DND-41 (cell line): ENCODE measurements at regions not wholly inside any gene's neighbourhood (a gene's known extent, or its start where the extent isn't known, plus 50 kb on each side); places are given as distances from the start of the nearest gene placed in this dataset.

Experiments used
- ATAC-seq: fragments of 200-7000 bp; cut with Tn5 transposase; 3 replicates; pipeline ENCODE4 v1.9.1; 2021; ENCODE audit warnings: low read depth; ENCODE audit not compliant: insufficient read depth
- DNase-seq: peaks from one replicate; pipeline ENCODE4 v3.0.0-alpha.2; 2020
- H2AFZ ChIP-seq: 2 replicates; pipeline ENCODE4 v1.6.0; 2012; ENCODE audit warnings: low read depth, low read length
- H3K27ac ChIP-seq: 2 replicates; pipeline ENCODE4 v1.5.1; 2012; ENCODE audit warnings: low read length, inconsistent platforms
- H3K27me3 ChIP-seq: fragments of 200-600 bp; sonication (generic); 2 replicates; pipeline ENCODE4 v1.6.0; 2012; ENCODE audit warnings: low read length, mild to moderate bottlenecking, inconsistent platforms; ENCODE audit not compliant: insufficient read depth, poor library complexity
- H3K36me3 ChIP-seq: 2 replicates; pipeline ENCODE4 v1.5.1; 2012; ENCODE audit warnings: low read length, inconsistent platforms; ENCODE audit not compliant: insufficient read depth
- H3K4me1 ChIP-seq: 2 replicates; pipeline ENCODE4 v1.5.1; 2012; ENCODE audit warnings: mild to moderate bottlenecking, low read length; ENCODE audit not compliant: insufficient read depth
- H3K4me2 ChIP-seq: 2 replicates; pipeline ENCODE4 v1.6.0; 2012; ENCODE audit warnings: mild to moderate bottlenecking, moderate library complexity, low read length, inconsistent platforms; ENCODE audit not compliant: insufficient read depth
- H3K4me3 ChIP-seq, 2 experiments: fragments of 200-600 bp in 1 of 2; shearing (Covaris generic) in 1 of 2; 2 replicates each; pipeline ENCODE4 v1.5.1; 2012 to 2016; ENCODE audit warnings: inconsistent platforms in 2 of 2, low read length in 2 of 2, mild to moderate bottlenecking in 2 of 2, low read depth in 1 of 2, moderate library complexity in 1 of 2
- H3K79me2 ChIP-seq: 2 replicates; pipeline ENCODE4 v1.6.0; 2012; ENCODE audit warnings: low read length, inconsistent platforms; ENCODE audit not compliant: insufficient read depth
- H3K9ac ChIP-seq: 2 replicates; pipeline ENCODE4 v1.6.0; 2012; ENCODE audit warnings: low read depth, mild to moderate bottlenecking, inconsistent platforms, low read length, moderate library complexity
- H3K9me3 ChIP-seq: 2 replicates; pipeline ENCODE4 v1.5.1; 2012; ENCODE audit warnings: low read length, moderate library complexity, mild to moderate bottlenecking, inconsistent platforms; ENCODE audit not compliant: insufficient read depth, severe bottlenecking
- H4K20me1 ChIP-seq: 2 replicates; pipeline ENCODE4 v1.6.0; 2012; ENCODE audit warnings: low read length; ENCODE audit not compliant: insufficient read depth
- CTCF ChIP-seq: IDR thresholded peaks from 2 replicates; pipeline ENCODE4 v1.5.1; 2012; ENCODE audit warnings: borderline replicate concordance, low read length, moderate library complexity, mild to moderate bottlenecking; ENCODE audit not compliant: poor library complexity, severe bottlenecking; ENCODE audit errors: extremely low read depth
- EZH2 ChIP-seq: IDR thresholded peaks from 3 replicates; pipeline ENCODE4 v1.6.1; 2012; ENCODE audit warnings: borderline replicate concordance, low read depth, mild to moderate bottlenecking, moderate library complexity, low read length, inconsistent platforms; ENCODE audit not compliant: severe bottlenecking

- TF ChIP-seq EZH2: no peak
- Histone ChIP-seq H4K20me1 (no peaks in the 10 kb centered on the region), H3K27me3 (no peaks in the 10 kb centered on the region), H3K27ac (no peak overlapping the region), H3K9me3 (no peaks in the 10 kb centered on the region), H3K4me2 (no peak overlapping the region), H3K36me3 (no peaks in the 10 kb centered on the region), H3K4me1 (no peaks in the 10 kb centered on the region), H3K9ac (no peak overlapping the region), H2AFZ (no peak overlapping the region), H3K79me2 (no peaks in the 10 kb centered on the region), H3K4me3 (no peak overlapping the region)
- ATAC-seq (no peak), DNase-seq (no peak)
These were observed 374.3 kb upstream of the XYLT1 start for GRCh38 chr16:17845031-17845430.

GRCh38 chr16:17843905-17844304, 373.1 kb upstream of the XYLT1 start:
- H2AFZ ChIP-seq: no peak overlapping the region
- no peaks in the 10 kb centered on the region for H3K9me3 ChIP-seq
- H3K4me3 ChIP-seq: no peak overlapping the region
- H3K4me1 ChIP-seq: no peaks in the 10 kb centered on the region
- H3K36me3 ChIP-seq: no peaks in the 10 kb centered on the region
- H4K20me1 ChIP-seq: no peaks in the 10 kb centered on the region
- H3K4me2 ChIP-seq: no peak overlapping the region
- no peak overlapping the region for H3K27ac ChIP-seq
- DNase-seq (no peak), ATAC-seq (no peak)
- H3K9ac ChIP-seq: no peak overlapping the region
- TF ChIP-seq EZH2 (no peak), CTCF (no peak)
- no peaks in the 10 kb centered on the region for H3K27me3 ChIP-seq
- no peaks in the 10 kb centered on the region for H3K79me2 ChIP-seq

GRCh38 chr16:17839907-17840306, 369.1 kb upstream of the XYLT1 start:
- H4K20me1 ChIP-seq: no peaks in the 10 kb centered on the region
- H3K9ac ChIP-seq: no peak overlapping the region
- ATAC-seq (no peak), DNase-seq (no peak)
- no peak overlapping the region for H2AFZ ChIP-seq
- H3K9me3 ChIP-seq: no peaks in the 10 kb centered on the region
- H3K36me3 ChIP-seq: no peaks in the 10 kb centered on the region
- H3K4me3 ChIP-seq: no peak overlapping the region
- no peaks in the 10 kb centered on the region for H3K27me3 ChIP-seq
- no peaks in the 10 kb centered on the region for H3K79me2 ChIP-seq
- no peaks in the 10 kb centered on the region for H3K4me1 ChIP-seq
- H3K4me2 ChIP-seq: no peak overlapping the region
- TF ChIP-seq CTCF (no peak), EZH2 (no peak)
- no peak overlapping the region for H3K27ac ChIP-seq

GRCh38 chr16:17839272-17839671, 368.5 kb upstream of the XYLT1 start:
- Histone ChIP-seq H3K9ac (no peak overlapping the region), H3K27ac (no peak overlapping the region), H3K4me2 (no peak overlapping the region), H3K9me3 (no peaks in the 10 kb centered on the region), H4K20me1 (no peaks in the 10 kb centered on the region), H2AFZ (no peak overlapping the region), H3K36me3 (no peaks in the 10 kb centered on the region), H3K4me1 (no peaks in the 10 kb centered on the region), H3K4me3 (no peak overlapping the region), H3K27me3 (no peaks in the 10 kb centered on the region), H3K79me2 (no peaks in the 10 kb centered on the region)
- ATAC-seq (no peak), DNase-seq (no peak)
- TF ChIP-seq CTCF (no peak), EZH2 (no peak)
